Astrocyte (in vitro differentiated cells and primary cell): ENCODE measurements at regions not wholly inside any gene's neighbourhood (a gene's known extent, or its start where the extent isn't known, plus 50 kb on each side); places are given as distances from the start of the nearest gene placed in this dataset.

Experiments
- DNase-seq: peaks from one replicate; pipeline ENCODE4 v3.0.0-alpha.2; 2010; ENCODE audit warnings: low read depth
- FAIRE-seq: peaks from 2 replicates; lab custom pipeline; 2011; peaks lifted over from hg19 to GRCh38; lab: Jason Lieb, UNC
- H2AFZ ChIP-seq: 2 replicates; pipeline ENCODE4 v1.6.0; 2012; ENCODE audit warnings: low read depth, low read length, inconsistent platforms
- H3K27ac ChIP-seq: 2 replicates; pipeline ENCODE4 v1.5.1; 2011; ENCODE audit warnings: low read depth, low read length, inconsistent platforms
- H3K27me3 ChIP-seq: 2 replicates; pipeline ENCODE4 v1.6.0; 2011; ENCODE audit warnings: low read length, inconsistent platforms; ENCODE audit not compliant: insufficient read depth
- H3K36me3 ChIP-seq: 2 replicates; pipeline ENCODE4 v1.5.1; 2011; ENCODE audit warnings: low read length, inconsistent platforms; ENCODE audit not compliant: insufficient read depth
- H3K4me1 ChIP-seq: 2 replicates; pipeline ENCODE4 v1.5.1; 2011; ENCODE audit warnings: low read length, inconsistent platforms; ENCODE audit not compliant: insufficient read depth
- H3K4me2 ChIP-seq: 2 replicates; pipeline ENCODE4 v1.6.0; 2012; ENCODE audit warnings: low read length, inconsistent platforms
- H3K4me3 ChIP-seq: 2 replicates; pipeline ENCODE4 v1.5.1; 2011; ENCODE audit warnings: low read depth, mild to moderate bottlenecking, low read length, inconsistent platforms; ENCODE audit not compliant: insufficient read depth
- H3K79me2 ChIP-seq: 2 replicates; pipeline ENCODE4 v1.6.0; 2012; ENCODE audit warnings: mild to moderate bottlenecking, low read length, inconsistent platforms; ENCODE audit not compliant: insufficient read depth
- H3K9ac ChIP-seq: 2 replicates; pipeline ENCODE4 v1.6.0; 2012; ENCODE audit warnings: mild to moderate bottlenecking, low read length, inconsistent platforms
- H3K9me3 ChIP-seq: 2 replicates; pipeline ENCODE4 v1.5.1; 2012; ENCODE audit warnings: low read depth, mild to moderate bottlenecking, low read length, inconsistent platforms; ENCODE audit not compliant: insufficient read depth
- H4K20me1 ChIP-seq: 2 replicates; pipeline ENCODE4 v1.6.0; 2012; ENCODE audit warnings: low read length, inconsistent platforms; ENCODE audit not compliant: insufficient read depth
- H3K27ac Mint-ChIP-seq: one replicate; pipeline ENCODE4 v1.8.0; 2021; ENCODE audit warnings: mild to moderate bottlenecking, mixed read lengths; ENCODE audit not compliant: unreplicated experiment
- H3K27me3 Mint-ChIP-seq: one replicate; pipeline ENCODE4 v1.8.0; 2021; ENCODE audit warnings: low read depth, mixed read lengths; ENCODE audit not compliant: unreplicated experiment
- H3K36me3 Mint-ChIP-seq: one replicate; pipeline ENCODE4 v1.8.0; 2021; ENCODE audit warnings: low read depth, mixed read lengths; ENCODE audit not compliant: unreplicated experiment
- H3K4me1 Mint-ChIP-seq: one replicate; pipeline ENCODE4 v1.8.0; 2021; ENCODE audit warnings: low read depth, mixed read lengths; ENCODE audit not compliant: unreplicated experiment
- H3K4me3 Mint-ChIP-seq: one replicate; pipeline ENCODE4 v1.8.0; 2021; ENCODE audit warnings: mild to moderate bottlenecking, moderate library complexity, mixed read lengths; ENCODE audit not compliant: unreplicated experiment
- H3K9me3 Mint-ChIP-seq: one replicate; pipeline ENCODE4 v1.8.0; 2021; ENCODE audit warnings: mild to moderate bottlenecking, mixed read lengths; ENCODE audit not compliant: unreplicated experiment
- EZH2 ChIP-seq: IDR thresholded peaks from 2 replicates; pipeline ENCODE4 v1.6.1; 2012; ENCODE audit warnings: mild to moderate bottlenecking, low read length, inconsistent platforms; ENCODE audit not compliant: insufficient read depth
- TF ChIP-seq, protein P1 (sequence below): IDR thresholded peaks from 2 replicates; pipeline ENCODE4 v1.5.1; 2011; ENCODE audit warnings: low read depth, mild to moderate bottlenecking, inconsistent platforms, low read length, moderate library complexity; ENCODE audit not compliant: insufficient read depth

DNA sequence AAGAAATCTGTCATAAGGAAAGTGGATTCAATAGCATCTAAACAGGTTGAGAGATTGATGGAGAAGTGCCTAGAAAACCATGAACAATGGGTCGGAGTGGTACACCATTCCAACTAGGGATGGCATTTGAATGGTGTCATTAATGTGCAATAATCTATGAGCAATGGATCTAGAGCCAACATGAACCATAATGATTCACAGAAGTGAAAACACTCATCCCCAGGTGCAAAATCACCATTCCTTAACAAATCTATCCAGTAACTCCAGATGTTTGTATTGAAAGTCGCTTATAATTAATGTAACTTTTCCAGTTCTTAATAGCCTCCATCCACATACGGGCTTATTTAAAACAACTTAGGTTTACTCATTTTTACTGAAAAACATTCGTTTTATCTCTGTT lies 201.3 kb upstream of the ADGRL4 start:
- Mint-ChIP-seq H3K27ac (no peak overlapping the region), H3K36me3 (no peaks in the 10 kb centered on the region), H3K27me3 (no peaks in the 10 kb centered on the region), H3K4me3 (no peak overlapping the region), H3K4me1 (no peaks in the 10 kb centered on the region), H3K9me3 (peaks cover 2% of the 10 kb centered on the region)
- DNase-seq (no peak), FAIRE-seq (no peak)
- Histone ChIP-seq H3K9me3 (no peaks in the 10 kb centered on the region), H3K9ac (no peak overlapping the region), H2AFZ (no peak overlapping the region), H3K27me3 (no peaks in the 10 kb centered on the region), H4K20me1 (no peaks in the 10 kb centered on the region), H3K79me2 (no peaks in the 10 kb centered on the region), H3K4me3 (no peak overlapping the region), H3K36me3 (no peaks in the 10 kb centered on the region), H3K27ac (no peak overlapping the region), H3K4me2 (no peak overlapping the region), H3K4me1 (no peaks in the 10 kb centered on the region)
- TF ChIP-seq EZH2, result no peak
- TF ChIP-seq, protein P1, sequence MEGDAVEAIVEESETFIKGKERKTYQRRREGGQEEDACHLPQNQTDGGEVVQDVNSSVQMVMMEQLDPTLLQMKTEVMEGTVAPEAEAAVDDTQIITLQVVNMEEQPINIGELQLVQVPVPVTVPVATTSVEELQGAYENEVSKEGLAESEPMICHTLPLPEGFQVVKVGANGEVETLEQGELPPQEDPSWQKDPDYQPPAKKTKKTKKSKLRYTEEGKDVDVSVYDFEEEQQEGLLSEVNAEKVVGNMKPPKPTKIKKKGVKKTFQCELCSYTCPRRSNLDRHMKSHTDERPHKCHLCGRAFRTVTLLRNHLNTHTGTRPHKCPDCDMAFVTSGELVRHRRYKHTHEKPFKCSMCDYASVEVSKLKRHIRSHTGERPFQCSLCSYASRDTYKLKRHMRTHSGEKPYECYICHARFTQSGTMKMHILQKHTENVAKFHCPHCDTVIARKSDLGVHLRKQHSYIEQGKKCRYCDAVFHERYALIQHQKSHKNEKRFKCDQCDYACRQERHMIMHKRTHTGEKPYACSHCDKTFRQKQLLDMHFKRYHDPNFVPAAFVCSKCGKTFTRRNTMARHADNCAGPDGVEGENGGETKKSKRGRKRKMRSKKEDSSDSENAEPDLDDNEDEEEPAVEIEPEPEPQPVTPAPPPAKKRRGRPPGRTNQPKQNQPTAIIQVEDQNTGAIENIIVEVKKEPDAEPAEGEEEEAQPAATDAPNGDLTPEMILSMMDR, result no peak

DNA sequence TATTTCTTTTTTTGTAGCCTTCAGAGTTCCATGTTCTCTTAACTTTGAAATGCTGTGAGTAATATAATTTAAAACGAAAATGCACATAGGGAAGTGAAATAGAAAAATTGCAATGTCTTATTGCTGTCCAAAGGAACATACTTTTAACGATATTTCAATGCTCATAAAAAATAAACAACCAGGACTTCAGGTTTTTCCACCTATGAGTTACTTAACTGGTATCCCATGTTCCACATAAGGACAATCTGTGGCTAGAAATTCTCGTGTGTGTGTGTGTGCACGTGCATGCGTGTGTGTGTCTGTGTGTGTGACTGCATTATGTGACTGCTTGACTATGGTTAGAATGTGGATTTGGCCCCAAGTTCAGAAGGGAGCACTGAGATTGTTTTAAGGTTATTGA lies 200.8 kb upstream of the ADGRL4 start:
- no peak for DNase-seq
- H3K4me3 Mint-ChIP-seq, result no peak overlapping the region
- Histone ChIP-seq H3K4me1 (no peaks in the 10 kb centered on the region), H3K36me3 (no peaks in the 10 kb centered on the region), H3K27me3 (no peaks in the 10 kb centered on the region), H3K79me2 (no peaks in the 10 kb centered on the region), H2AFZ (no peak overlapping the region), H3K4me3 (no peak overlapping the region), H3K9me3 (no peaks in the 10 kb centered on the region), H3K4me2 (no peak overlapping the region), H3K27ac (no peak overlapping the region), H4K20me1 (no peaks in the 10 kb centered on the region), H3K9ac (no peak overlapping the region)
- H3K27ac Mint-ChIP-seq, result no peak overlapping the region
- FAIRE-seq, result no peak
- H3K9me3 Mint-ChIP-seq, result peaks cover 2% of the 10 kb centered on the region
- no peak for TF ChIP-seq EZH2
- TF ChIP-seq, protein P1, result no peak
- H3K4me1 Mint-ChIP-seq, result no peaks in the 10 kb centered on the region
- H3K27me3 Mint-ChIP-seq, result no peaks in the 10 kb centered on the region
- H3K36me3 Mint-ChIP-seq, result no peaks in the 10 kb centered on the region

- DNase-seq (no peak), FAIRE-seq (no peak)
- Mint-ChIP-seq H3K4me1 (no peaks in the 10 kb centered on the region), H3K9me3 (no peaks in the 10 kb centered on the region), H3K36me3 (no peaks in the 10 kb centered on the region), H3K27me3 (no peaks in the 10 kb centered on the region), H3K4me3 (no peak overlapping the region), H3K27ac (no peak overlapping the region)
- H3K79me2 ChIP-seq, result no peaks in the 10 kb centered on the region
- no peak overlapping the region for H3K4me2 ChIP-seq
- H3K27me3 ChIP-seq, result no peaks in the 10 kb centered on the region
- no peaks in the 10 kb centered on the region for H3K4me1 ChIP-seq
- no peak overlapping the region for H3K4me3 ChIP-seq
- H3K36me3 ChIP-seq, result no peaks in the 10 kb centered on the region
- no peak for TF ChIP-seq EZH2
- TF ChIP-seq, protein P1, result no peak
- no peaks in the 10 kb centered on the region for H4K20me1 ChIP-seq
- no peak overlapping the region for H2AFZ ChIP-seq
- no peaks in the 10 kb centered on the region for H3K9me3 ChIP-seq
- no peak overlapping the region for H3K9ac ChIP-seq
- H3K27ac ChIP-seq, result no peak overlapping the region
Observed at GRCh38 chr1:79204779-79205479, 198.4 kb upstream of the ADGRL4 start.
